ENCODE measurements at regions not wholly inside any gene's neighbourhood (a gene's known extent, or its start where the extent isn't known, plus 50 kb on each side); places are given as distances from the start of the nearest gene placed in this dataset.

GRCh38 chr18:65221736-65222135 lies 529.1 kb upstream of the CDH7 start:
- TF ChIP-seq CTCF (IDR thresholded peaks at IDR 0.05; ENCODE audit: poor library complexity, severe bottlenecking) (no peak), EP300 (conservative IDR thresholded peaks at IDR 0.05; ENCODE audit: poor library complexity, severe bottlenecking) (no peak), REST (IDR thresholded peaks at IDR 0.05; ENCODE audit: borderline replicate concordance) (no peak), SMC3 (conservative IDR thresholded peaks at IDR 0.05; ENCODE audit: poor library complexity) (no peak)

Measured in neural cell (in vitro differentiated cells).